Neural crest cell (in vitro differentiated cells): ENCODE measurements at regions not wholly inside any gene's neighbourhood (a gene's known extent, or its start where the extent isn't known, plus 50 kb on each side); places are given as distances from the start of the nearest gene placed in this dataset.

Experiments
- DNase-seq: peaks from one replicate; pipeline ENCODE4 v3.0.0; 2021; ENCODE audit warnings: low read depth, mixed read lengths, low spot score
- H3K27ac Mint-ChIP-seq: one replicate; pipeline ENCODE4 v1.8.0; 2021; ENCODE audit warnings: mild to moderate bottlenecking, mixed read lengths; ENCODE audit not compliant: unreplicated experiment
- H3K27me3 Mint-ChIP-seq: 2 replicates; pipeline ENCODE4 v1.8.0; 2021; ENCODE audit warnings: low read depth, mild to moderate bottlenecking, mixed read lengths
- H3K36me3 Mint-ChIP-seq: 2 replicates; pipeline ENCODE4 v1.8.0; 2021; ENCODE audit warnings: low read depth, mild to moderate bottlenecking, mixed read lengths
- H3K4me1 Mint-ChIP-seq: 2 replicates; pipeline ENCODE4 v1.8.0; 2021; ENCODE audit warnings: mixed read lengths
- H3K4me3 Mint-ChIP-seq: one replicate; pipeline ENCODE4 v1.8.0; 2021; ENCODE audit warnings: mild to moderate bottlenecking, mixed read lengths
- H3K9me3 Mint-ChIP-seq: 2 replicates; pipeline ENCODE4 v1.8.0; 2021; ENCODE audit warnings: mixed read lengths
- CTCF ChIP-seq: fragments of 200-600 bp; sonication (generic); conservative IDR thresholded peaks from 2 replicates; pipeline ENCODE4 v1.5.0; 2021; ENCODE audit warnings: antibody characterized with exemption, mild to moderate bottlenecking

GRCh38 chr3:116835658-116836057 lies 126.1 kb downstream of the TUSC7 start:
- H3K4me3 Mint-ChIP-seq = no peak overlapping the region
- no peaks in the 10 kb centered on the region for H3K9me3 Mint-ChIP-seq
- H3K27ac Mint-ChIP-seq = no peak overlapping the region
- DNase-seq = no peak
- no peak for TF ChIP-seq CTCF
- H3K27me3 Mint-ChIP-seq = no peaks in the 10 kb centered on the region
- peaks cover 25% of the 10 kb centered on the region for H3K4me1 Mint-ChIP-seq
- no peaks in the 10 kb centered on the region for H3K36me3 Mint-ChIP-seq

DNA sequence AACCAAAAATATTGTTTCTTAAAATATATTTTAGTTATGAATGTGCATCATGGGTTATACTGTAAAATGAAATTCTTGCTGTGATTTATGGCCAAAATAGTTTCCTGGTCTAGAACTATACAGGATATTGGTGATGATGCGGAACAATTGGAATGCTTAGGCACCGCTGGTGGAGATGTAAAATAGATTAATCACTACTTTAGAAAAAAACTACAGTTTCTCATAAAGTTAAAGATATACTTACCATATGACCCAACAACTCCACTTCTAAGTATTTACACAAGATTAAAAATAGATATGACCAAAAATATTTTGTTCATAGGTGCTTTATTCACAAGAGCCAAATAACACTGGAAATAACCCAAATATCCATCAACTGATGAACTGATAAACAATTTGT lies 126.7 kb downstream of the TUSC7 start:
- H3K4me3 Mint-ChIP-seq = no peak overlapping the region

GRCh38 chr3:116837483-116837882 lies 127.9 kb downstream of the TUSC7 start:
- H3K27ac Mint-ChIP-seq = no peak overlapping the region
- no peak overlapping the region for H3K4me3 Mint-ChIP-seq
- H3K36me3 Mint-ChIP-seq = no peaks in the 10 kb centered on the region
- DNase-seq = no peak
- no peak for TF ChIP-seq CTCF
- no peaks in the 10 kb centered on the region for H3K27me3 Mint-ChIP-seq
- peaks cover 30% of the 10 kb centered on the region for H3K4me1 Mint-ChIP-seq
- no peaks in the 10 kb centered on the region for H3K9me3 Mint-ChIP-seq

More for the DNA sequence above, 126.7 kb downstream of the TUSC7 start:
- H3K4me1 Mint-ChIP-seq = peaks cover 25% of the 10 kb centered on the region
- no peak for DNase-seq
- no peaks in the 10 kb centered on the region for H3K9me3 Mint-ChIP-seq
- no peaks in the 10 kb centered on the region for H3K36me3 Mint-ChIP-seq
- H3K27me3 Mint-ChIP-seq = no peaks in the 10 kb centered on the region
- H3K27ac Mint-ChIP-seq = no peak overlapping the region
- no peak for TF ChIP-seq CTCF

- TF ChIP-seq CTCF = no peak
- Mint-ChIP-seq H3K9me3 (peaks cover 2% of the 10 kb centered on the region), H3K27me3 (peaks cover 3% of the 10 kb centered on the region), H3K36me3 (no peaks in the 10 kb centered on the region), H3K4me3 (no peak overlapping the region), H3K27ac (no peak overlapping the region), H3K4me1 (peaks cover 20% of the 10 kb centered on the region)
- no peak for DNase-seq
Measured at GRCh38 chr3:116841003-116841735, 131.6 kb downstream of the TUSC7 start.

- H3K36me3 Mint-ChIP-seq = peaks cover 1% of the 10 kb centered on the region
- H3K27ac Mint-ChIP-seq = no peak overlapping the region
- H3K9me3 Mint-ChIP-seq = peaks cover 5% of the 10 kb centered on the region
- DNase-seq = no peak
- no peak overlapping the region for H3K4me3 Mint-ChIP-seq
- H3K4me1 Mint-ChIP-seq = peaks cover 17% of the 10 kb centered on the region
- no peak for TF ChIP-seq CTCF
- H3K27me3 Mint-ChIP-seq = peaks cover 3% of the 10 kb centered on the region
Measured at GRCh38 chr3:116842254-116842957, 132.8 kb downstream of the TUSC7 start.
